ENCODE measurements at regions not wholly inside any gene's neighbourhood (a gene's known extent, or its start where the extent isn't known, plus 50 kb on each side); places are given as distances from the start of the nearest gene placed in this dataset.

DNA sequence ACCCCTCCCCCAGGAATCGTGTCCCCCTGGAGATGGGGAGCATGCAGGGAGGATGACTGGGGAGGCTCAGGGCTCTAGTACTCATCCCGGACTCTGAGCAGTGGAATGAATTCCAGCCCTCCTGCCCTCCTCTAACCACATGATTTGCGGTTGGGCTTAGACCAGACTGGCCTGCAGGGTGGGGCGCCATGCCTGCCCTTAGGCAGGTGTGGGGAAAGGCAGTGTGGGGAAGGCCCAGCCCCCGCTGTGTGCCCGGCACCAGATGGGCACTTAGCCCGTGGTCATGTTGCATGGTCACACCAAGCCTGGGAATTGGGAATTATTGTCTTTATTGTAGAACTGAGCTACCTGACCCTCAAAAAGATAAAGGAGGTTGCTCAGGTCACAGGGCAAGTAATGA lies 283.8 kb downstream of the TLE3 start:
- no peak overlapping the region for H3K4me3 Mint-ChIP-seq
- H3K27ac Mint-ChIP-seq, result no peak overlapping the region
- TF ChIP-seq CTCF (conservative IDR thresholded peaks at IDR 0.05), result no peak
- H3K4me1 Mint-ChIP-seq (ENCODE audit: unreplicated experiment), result peaks cover 21% of the 10 kb centered on the region
- H3K9me3 Mint-ChIP-seq, result no peaks in the 10 kb centered on the region
- H3K36me3 Mint-ChIP-seq, result no peaks in the 10 kb centered on the region
- DNase-seq (ENCODE audit: extremely low spot score, unreplicated experiment), result no peak
- H3K27me3 Mint-ChIP-seq, result peaks cover 19% of the 10 kb centered on the region

- no peak for TF ChIP-seq CTCF (conservative IDR thresholded peaks at IDR 0.05)
- no peaks in the 10 kb centered on the region for H3K36me3 Mint-ChIP-seq
- no peak for DNase-seq (ENCODE audit: extremely low spot score, unreplicated experiment)
- H3K9me3 Mint-ChIP-seq, result no peaks in the 10 kb centered on the region
- no peak overlapping the region for H3K27ac Mint-ChIP-seq
- H3K4me1 Mint-ChIP-seq (ENCODE audit: unreplicated experiment), result peaks cover 21% of the 10 kb centered on the region
- H3K27me3 Mint-ChIP-seq, result peaks cover 23% of the 10 kb centered on the region
- no peak overlapping the region for H3K4me3 Mint-ChIP-seq
Observed at GRCh38 chr15:69814932-69815331, 282.8 kb downstream of the TLE3 start.

DNA sequence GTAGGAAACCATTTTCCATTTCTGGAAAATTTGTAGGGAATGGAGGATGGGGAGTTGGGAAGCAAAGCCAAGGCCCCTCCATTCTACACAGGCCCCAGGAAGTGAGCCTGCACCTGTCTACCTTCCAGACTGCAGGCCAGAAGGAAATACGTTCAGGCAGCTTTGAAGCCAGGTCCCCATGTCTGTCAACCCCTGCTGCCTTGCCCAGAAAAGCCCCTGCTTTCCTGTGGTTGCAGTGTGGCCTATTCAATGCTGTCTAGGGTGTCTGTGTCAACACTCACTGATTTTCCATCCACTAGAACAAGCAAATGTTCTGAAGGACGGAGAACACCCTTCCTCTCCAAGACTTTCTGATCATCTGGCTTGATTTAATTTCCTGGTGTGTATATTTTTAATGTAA lies 281.9 kb downstream of the TLE3 start:
- Mint-ChIP-seq H3K4me3 (no peak overlapping the region), H3K9me3 (no peaks in the 10 kb centered on the region), H3K36me3 (no peaks in the 10 kb centered on the region), H3K27me3 (peaks cover 23% of the 10 kb centered on the region), H3K4me1 (ENCODE audit: unreplicated experiment) (peaks cover 15% of the 10 kb centered on the region), H3K27ac (no peak overlapping the region)
- TF ChIP-seq CTCF (conservative IDR thresholded peaks at IDR 0.05), result no peak
- no peak for DNase-seq (ENCODE audit: extremely low spot score, unreplicated experiment)

GRCh38 chr15:69816522-69816921 lies 281.2 kb downstream of the TLE3 start:
- Mint-ChIP-seq H3K9me3 (no peaks in the 10 kb centered on the region), H3K4me3 (no peak overlapping the region), H3K27ac (no peak overlapping the region), H3K4me1 (ENCODE audit: unreplicated experiment) (peaks cover 13% of the 10 kb centered on the region), H3K27me3 (peaks cover 20% of the 10 kb centered on the region), H3K36me3 (no peaks in the 10 kb centered on the region)
- TF ChIP-seq CTCF (conservative IDR thresholded peaks at IDR 0.05), result no peak
- no peak for DNase-seq (ENCODE audit: extremely low spot score, unreplicated experiment)

- no peak for TF ChIP-seq CTCF (conservative IDR thresholded peaks at IDR 0.05)
- no peak overlapping the region for H3K27ac Mint-ChIP-seq
- H3K4me1 Mint-ChIP-seq (ENCODE audit: unreplicated experiment), result peaks cover 13% of the 10 kb centered on the region
- H3K36me3 Mint-ChIP-seq, result no peaks in the 10 kb centered on the region
- no peaks in the 10 kb centered on the region for H3K9me3 Mint-ChIP-seq
- no peak for DNase-seq (ENCODE audit: extremely low spot score, unreplicated experiment)
- no peak overlapping the region for H3K4me3 Mint-ChIP-seq
- H3K27me3 Mint-ChIP-seq, result peaks cover 20% of the 10 kb centered on the region
Observed at GRCh38 chr15:69818529-69818928, 279.2 kb downstream of the TLE3 start.

DNA sequence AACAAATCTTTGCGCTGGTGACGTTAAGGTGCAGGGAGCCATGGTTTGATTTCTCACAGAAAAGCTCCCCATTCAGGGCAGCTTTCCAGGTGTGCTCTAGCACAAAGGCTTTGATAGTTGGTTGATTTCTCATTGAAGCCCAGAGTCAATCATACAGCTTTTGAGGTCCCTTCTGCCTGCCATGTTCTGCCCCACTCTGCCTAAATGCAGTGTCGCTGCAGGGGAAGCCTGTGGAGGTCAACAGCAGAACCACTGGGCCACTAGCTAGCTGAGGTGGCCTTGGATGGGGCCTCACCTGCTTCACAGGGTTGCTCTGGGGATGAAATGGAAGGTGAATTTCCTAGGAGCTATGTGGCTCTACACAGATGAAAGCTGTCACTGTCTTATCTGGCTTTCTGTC lies 278.3 kb downstream of the TLE3 start:
- H3K27me3 Mint-ChIP-seq, result peaks cover 22% of the 10 kb centered on the region
- H3K9me3 Mint-ChIP-seq, result no peaks in the 10 kb centered on the region
- no peak overlapping the region for H3K4me3 Mint-ChIP-seq
- DNase-seq (ENCODE audit: extremely low spot score, unreplicated experiment), result no peak
- peaks cover 15% of the 10 kb centered on the region for H3K4me1 Mint-ChIP-seq (ENCODE audit: unreplicated experiment)
- no peaks in the 10 kb centered on the region for H3K36me3 Mint-ChIP-seq
- TF ChIP-seq CTCF (conservative IDR thresholded peaks at IDR 0.05), result no peak
- no peak overlapping the region for H3K27ac Mint-ChIP-seq

Measured in type B pancreatic cell (in vitro differentiated cells).